C4-2B (cell line): ENCODE measurements at regions not wholly inside any gene's neighbourhood (a gene's known extent, or its start where the extent isn't known, plus 50 kb on each side); places are given as distances from the start of the nearest gene placed in this dataset.

Experiments used
- CTCF ChIP-seq: fragments of 450-650 bp; conservative IDR thresholded peaks from 2 replicates; pipeline ENCODE4 v1.5.1; 2017; ENCODE audit warnings: mild to moderate bottlenecking
- ZFX ChIP-seq: fragments of 450-650 bp; IDR thresholded peaks from 2 replicates; pipeline ENCODE4 v1.6.1; 2017

- TF ChIP-seq CTCF = no peak
- no peak for TF ChIP-seq ZFX
Observed at GRCh38 chr14:25699981-25700380, 650.0 kb upstream of the STXBP6 start.
